NCI-H2227 (cell line): ENCODE measurements at regions not wholly inside any gene's neighbourhood (a gene's known extent, or its start where the extent isn't known, plus 50 kb on each side); places are given as distances from the start of the nearest gene placed in this dataset.
"Not testable (repeated sequence)": the region's sequence is repeated elsewhere in the genome, so short reads cannot be mapped to it uniquely, and the experiment has no call there.

Source experiments
- DNase-seq: peaks from one replicate; lab custom pipeline; 2025; ENCODE audit not compliant: unreplicated experiment; lab: John Stamatoyannopoulos, UW

DNA sequence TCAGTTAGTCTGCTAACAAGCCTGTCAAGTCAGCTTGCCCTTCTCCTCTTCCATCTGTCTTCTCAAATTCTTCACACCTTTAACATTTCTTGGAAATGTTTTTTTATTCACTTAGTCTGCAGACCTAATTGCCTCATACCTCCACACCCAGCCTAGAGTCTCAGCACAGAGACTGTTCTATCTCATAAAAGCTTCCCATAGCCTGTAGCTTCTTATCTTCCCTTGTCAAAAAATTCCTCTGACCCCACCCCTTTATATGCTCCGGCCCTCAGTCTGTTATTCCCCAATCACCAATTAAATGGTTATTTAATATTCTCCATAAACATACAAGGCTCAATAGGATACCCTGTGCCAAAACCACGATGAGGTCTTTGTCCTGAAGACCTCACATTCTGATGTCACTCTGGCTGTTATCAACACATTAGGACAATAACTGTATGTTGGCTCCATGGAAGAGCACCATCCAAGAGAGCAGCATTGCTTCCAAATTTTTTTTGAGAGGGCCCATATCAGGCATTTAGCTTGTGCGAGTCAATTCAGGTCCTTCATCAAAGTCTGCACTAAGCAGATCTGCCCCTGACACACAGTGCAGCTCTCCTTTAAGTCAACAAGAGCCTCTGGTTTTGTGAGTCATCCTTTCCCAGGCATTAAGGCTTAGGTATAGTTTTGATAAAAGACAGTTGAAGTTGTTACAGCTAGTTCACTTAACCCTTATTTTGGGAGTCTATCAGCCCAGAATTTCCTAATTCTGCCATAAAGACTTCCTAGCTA is 83.2 kb upstream of the TBX18 start:
- no peak for DNase-seq

DNA sequence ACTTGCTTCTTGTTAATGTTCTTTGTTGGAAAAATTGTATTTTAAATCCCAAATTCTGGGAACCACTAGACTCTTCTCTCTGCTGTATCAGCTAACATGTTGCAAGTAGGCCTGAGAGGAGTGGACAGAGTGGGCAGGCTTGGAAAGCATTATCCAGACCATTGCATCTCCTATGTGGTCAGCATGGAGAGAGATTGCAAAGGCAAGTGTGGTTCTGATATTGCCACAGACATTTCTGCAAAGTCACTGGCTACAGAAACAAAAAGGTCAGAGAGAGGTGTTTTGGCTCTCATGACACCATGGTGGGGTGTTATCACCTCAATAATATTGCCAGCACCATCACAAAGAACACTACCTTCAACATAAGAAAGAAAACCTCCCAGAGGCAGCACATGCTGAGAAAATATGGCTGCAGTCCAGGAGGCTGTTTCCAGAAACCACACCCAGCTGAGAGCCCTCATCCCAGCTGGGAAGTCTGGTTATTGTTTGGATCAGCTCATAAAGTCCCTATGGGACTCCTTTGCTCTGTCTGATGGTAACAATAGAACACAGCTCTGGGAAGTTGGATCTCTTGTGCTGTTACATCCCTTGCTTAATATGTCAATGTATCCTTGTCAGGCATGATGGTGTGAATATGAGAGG is 78.2 kb upstream of the TBX18 start:
- no peak for DNase-seq

DNA sequence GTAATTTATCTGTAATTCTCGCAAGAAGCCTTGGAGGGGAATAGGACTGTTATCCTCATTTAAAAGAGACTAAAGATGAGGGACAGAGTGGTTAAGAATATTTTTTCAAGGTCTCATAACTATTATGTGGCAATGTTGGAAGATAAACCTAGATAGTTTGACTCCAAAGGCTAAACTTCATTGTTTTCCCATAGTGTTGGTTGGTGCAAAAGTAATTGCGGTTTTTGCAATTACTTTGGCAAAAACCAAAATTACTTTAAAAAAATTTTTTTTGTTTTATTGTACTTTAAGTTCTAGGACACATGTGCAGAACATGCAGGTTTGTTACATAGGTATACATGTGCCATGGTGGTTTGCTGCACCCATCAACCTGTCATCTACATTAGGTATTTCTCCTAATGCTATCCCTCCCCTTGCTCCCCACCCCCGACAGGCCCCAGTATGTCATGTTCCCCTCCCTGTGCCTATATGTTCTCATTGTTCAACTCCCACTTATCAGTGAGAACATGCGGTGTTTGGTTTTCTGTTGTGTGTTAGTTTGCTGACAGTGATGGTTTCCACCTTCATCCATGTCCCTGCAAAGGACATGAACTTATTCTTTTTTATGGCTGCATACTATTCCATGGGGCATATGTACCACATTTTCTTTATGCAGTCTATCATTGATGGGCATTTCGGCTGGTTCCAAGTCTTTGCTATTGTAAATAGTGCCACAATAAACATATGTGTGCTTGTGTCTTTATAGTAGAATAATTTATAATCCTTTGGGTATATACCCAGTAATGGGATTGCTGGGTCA is 72.9 kb upstream of the TBX18 start:
- DNase-seq, result not testable (repeated sequence)

DNA sequence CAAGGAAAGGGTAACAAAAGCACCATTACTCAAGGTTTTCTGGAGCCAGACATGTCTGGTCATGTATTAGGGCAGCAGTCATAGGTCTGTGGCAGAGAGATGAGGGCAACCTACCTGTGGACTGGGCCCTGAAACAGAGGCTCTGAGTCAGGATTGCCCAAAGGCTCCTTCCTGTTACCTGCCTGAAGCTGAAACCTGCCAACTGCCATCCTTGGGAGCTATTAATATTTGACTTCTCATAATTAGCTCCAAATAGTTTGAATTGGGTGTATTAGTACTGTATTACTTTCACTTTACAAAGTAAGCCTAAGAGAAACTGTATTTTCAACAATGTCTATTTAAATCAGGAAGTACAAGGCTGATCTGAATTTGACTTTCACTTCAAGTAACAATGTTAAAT is 72.0 kb upstream of the TBX18 start:
- no peak for DNase-seq

DNA sequence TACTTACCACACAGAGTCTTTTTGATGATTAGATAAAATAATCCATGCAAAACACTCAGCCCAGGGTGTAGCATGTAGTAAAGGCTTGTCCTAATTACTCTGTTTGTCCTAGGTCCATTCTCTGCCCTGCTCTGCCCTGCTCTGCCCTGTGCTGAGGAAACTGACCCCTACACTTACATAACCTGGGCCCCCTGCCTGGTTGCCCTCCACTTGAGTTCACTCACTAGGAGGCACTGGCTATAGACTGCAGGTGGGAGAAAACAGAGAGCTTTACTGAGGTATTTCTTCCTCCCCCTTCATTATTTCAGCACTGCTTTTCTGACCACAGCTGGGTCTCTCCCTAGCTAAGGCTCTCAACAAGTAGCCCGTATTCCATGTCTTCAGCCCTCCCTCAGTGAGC is 70.9 kb upstream of the TBX18 start:
- DNase-seq, result no peak

DNA sequence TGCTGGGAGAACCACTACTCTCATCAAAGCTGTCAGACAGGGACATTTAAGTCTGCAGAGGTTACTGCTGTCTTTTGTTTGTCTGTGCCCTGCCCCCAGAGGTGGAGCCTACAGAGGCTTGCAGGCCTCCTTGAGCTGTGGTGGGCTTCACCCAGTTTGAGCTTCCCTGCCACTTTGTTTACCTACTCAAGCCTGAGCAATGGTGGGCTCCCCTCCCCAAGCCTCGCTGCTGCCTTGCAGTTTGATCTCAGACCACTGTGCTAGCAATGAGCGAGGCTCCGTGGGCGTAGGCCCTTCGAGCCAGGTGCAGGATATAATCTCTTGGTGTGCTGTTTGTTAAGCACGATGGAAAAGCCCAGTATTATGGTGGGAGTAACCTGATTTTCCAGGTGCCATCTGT is 67.5 kb upstream of the TBX18 start:
- not testable (repeated sequence) for DNase-seq

DNA sequence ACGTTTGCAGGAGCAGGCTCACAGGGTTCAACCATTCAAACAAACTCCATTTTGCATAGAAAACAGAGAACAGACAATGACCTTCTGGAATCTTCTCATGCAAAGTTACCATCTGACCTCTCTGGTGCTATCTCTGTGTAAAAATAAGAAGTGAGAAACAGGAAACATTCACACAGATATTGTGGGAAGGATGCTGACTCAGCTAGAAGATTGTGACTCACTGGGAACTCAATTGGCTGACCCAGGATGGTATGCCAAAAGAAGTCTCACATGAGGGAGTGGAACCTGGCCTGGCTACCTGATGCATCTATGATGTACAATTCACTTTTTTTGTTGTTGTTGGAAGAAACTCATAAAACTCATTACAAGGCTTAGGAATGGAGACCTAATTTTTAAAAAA is 61.1 kb upstream of the TBX18 start:
- no peak for DNase-seq

DNA sequence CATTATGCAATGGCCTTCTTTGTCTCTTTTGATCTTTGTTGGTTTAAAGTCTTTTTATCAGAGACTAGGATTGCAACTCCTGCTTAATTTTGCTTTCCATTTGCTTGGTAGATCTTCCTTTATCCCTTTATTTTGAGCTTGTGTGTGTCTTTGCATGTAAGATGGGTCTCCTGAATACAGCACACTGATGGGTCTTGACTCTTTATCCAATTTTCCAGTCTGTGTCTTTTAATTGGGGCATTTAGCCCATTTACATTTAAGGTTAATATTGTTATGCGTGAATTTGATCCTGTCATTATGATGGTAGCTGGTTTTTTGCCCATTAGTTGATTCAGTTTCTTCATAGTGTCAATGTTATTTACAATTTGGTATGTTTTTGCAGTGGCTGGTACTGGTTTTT is 56.9 kb upstream of the TBX18 start:
- DNase-seq, result not testable (repeated sequence)

DNA sequence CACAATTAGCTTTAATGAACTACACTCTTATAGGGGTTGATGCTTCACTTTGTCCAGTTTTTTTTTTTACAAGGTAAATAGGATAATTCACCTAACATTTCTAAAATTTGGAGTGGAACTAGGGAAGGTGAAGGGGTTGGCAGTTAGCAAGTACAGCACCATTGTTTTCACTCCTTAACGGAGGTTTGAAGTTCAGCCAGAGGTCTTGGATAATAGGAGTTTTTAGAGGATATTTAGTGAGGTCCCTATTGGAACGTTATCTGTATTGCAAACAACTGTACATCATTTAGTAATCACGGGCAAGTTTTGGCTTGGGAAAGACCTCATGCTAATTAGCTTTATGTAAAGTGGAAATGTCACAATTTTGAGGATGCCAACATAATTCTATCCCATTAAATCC is 52.3 kb upstream of the TBX18 start:
- no peak for DNase-seq

DNA sequence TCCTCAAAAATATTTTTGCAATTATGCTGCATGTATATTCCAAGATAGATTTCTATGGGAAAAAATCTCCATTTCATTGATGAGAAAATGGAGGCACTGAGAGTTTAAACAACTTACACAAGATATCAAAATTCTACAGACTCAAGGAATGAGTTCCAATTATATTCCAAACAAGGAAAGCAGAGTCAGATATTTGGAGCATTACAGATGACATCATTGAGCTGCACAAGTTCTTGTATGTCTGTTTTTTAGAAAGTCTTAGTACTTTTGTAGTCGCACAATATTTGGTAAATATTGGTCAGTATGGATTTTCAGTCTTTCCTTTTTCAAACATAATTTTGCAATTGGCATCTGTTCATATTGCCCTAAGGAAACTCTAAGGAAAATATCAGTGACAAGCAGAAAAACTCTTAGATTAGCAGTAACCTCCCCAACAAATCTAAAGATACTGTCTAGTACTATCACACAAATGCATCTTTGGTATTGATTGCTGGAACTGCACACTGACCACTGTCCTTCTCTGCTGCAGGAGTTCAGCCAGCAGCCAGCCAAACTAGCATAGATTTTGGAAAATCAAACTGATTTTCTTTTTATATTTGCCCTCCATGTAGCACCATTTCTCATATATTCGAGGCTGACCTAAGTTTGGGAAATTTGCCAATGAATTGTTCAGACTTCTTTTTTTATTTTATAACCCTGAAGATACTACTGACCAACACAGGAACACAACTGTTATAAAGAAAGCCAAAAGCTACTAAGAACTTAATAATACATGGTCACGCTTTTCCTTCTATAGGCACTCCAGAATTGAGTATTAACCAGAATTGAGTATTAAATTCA is 51.7 kb upstream of the TBX18 start:
- DNase-seq, result no peak
